Gastrocnemius medialis (tissue), 4 donors: ENCODE measurements at regions not wholly inside any gene's neighbourhood (a gene's known extent, or its start where the extent isn't known, plus 50 kb on each side); places are given as distances from the start of the nearest gene placed in this dataset.

Experiments used
- CTCF ChIP-seq, 5 experiments: fragments of 450-650 bp in 3 of 5; fragments of 200-600 bp in 2 of 5; sonication (generic) in 2 of 5; IDR thresholded peaks in 4 of 5; conservative IDR thresholded peaks in 1 of 5; 1 replicate in 4 of 5; 2 replicates in 1 of 5; pipeline ENCODE4 v1.5.1; 2016 to 2019; ENCODE audit warnings: antibody characterized with exemption in 5 of 5, mild to moderate bottlenecking in 3 of 5, moderate library complexity in 3 of 5
- POLR2A ChIP-seq, 2 donors: fragments of 450-650 bp; IDR thresholded peaks; one replicate each; pipeline ENCODE4 v1.6.1; 2017; ENCODE audit warnings: antibody characterized with exemption in 2 of 2, mild to moderate bottlenecking in 2 of 2, moderate library complexity in 2 of 2

GRCh38 chr1:38497921-38498656 lies 361.5 kb downstream of the RRAGC start:
- no peak for TF ChIP-seq CTCF (IDR thresholded peaks at IDR 0.05 in 4 of 5, conservative IDR thresholded peaks at IDR 0.05 in 1 of 5)
- no peak for TF ChIP-seq POLR2A (IDR thresholded peaks at IDR 0.05)
